Activated naive CD4-positive, alpha-beta T cell treated with anti-CD3 and anti-CD28 coated beads for 36 hours (primary cell): ENCODE measurements at regions not wholly inside any gene's neighbourhood (a gene's known extent, or its start where the extent isn't known, plus 50 kb on each side); places are given as distances from the start of the nearest gene placed in this dataset.

Experiments
- CTCF ChIA-PET: fragments of 350-600 bp; sonication (Branson Sonifier 250); formaldehyde crosslinking; loops from one replicate; lab custom pipeline; 2021; ENCODE audit warnings: antibody characterized with exemption; lab: Charles Lee
- DNase-seq: peaks from one replicate; pipeline ENCODE4 v3.0.0-alpha.2; 2020
- H3K27ac Mint-ChIP-seq: one replicate; pipeline ENCODE4 v1.8.0; 2021; ENCODE audit warnings: mild to moderate bottlenecking, mixed read lengths
- H3K27me3 Mint-ChIP-seq: one replicate; pipeline ENCODE4 v1.8.0; 2021; ENCODE audit warnings: low read depth, mixed read lengths
- H3K36me3 Mint-ChIP-seq: one replicate; pipeline ENCODE4 v1.8.0; 2021; ENCODE audit warnings: low read depth, mixed read lengths
- H3K4me1 Mint-ChIP-seq: one replicate; pipeline ENCODE4 v1.8.0; 2021; ENCODE audit warnings: low read depth, mixed read lengths
- H3K4me3 Mint-ChIP-seq: one replicate; pipeline ENCODE4 v1.8.0; 2021; ENCODE audit warnings: mild to moderate bottlenecking, moderate library complexity, mixed read lengths
- H3K9me3 Mint-ChIP-seq: one replicate; pipeline ENCODE4 v1.8.0; 2021; ENCODE audit warnings: mixed read lengths
- intact Hi-C: fragments of 100-400 bp; cut with micrococcal nuclease; formaldehyde crosslinking; loops from one replicate; pipeline ENCODE4 v1.15.1; 2023

DNA sequence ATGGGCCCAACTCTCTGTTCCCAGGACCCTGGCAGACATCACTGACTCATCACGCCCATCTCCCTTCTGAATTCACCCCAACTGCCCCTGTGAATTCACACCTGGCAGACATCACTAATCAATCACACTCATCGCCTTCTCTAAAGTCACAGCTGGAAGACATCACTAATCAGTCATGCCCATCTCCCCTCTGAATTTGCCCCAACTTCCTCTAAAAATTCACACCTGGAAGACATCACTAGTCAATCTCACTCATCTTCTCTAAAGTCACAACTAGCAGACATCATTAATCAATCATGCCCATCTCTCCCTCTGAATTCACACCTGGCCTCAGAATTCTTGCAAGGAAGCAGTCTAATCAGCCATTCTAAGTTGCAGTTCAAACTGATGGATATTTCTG lies 111.1 kb downstream of the FOXA2 start:
- Mint-ChIP-seq H3K27me3 (no peaks in the 10 kb centered on the region), H3K4me1 (no peaks in the 10 kb centered on the region), H3K36me3 (no peaks in the 10 kb centered on the region), H3K27ac (no peak overlapping the region), H3K4me3 (no peak overlapping the region), H3K9me3 (peaks cover 14% of the 10 kb centered on the region)
- intact Hi-C loops, result no loop called here
- CTCF ChIA-PET, result no interaction called here
- no peak for DNase-seq

DNA sequence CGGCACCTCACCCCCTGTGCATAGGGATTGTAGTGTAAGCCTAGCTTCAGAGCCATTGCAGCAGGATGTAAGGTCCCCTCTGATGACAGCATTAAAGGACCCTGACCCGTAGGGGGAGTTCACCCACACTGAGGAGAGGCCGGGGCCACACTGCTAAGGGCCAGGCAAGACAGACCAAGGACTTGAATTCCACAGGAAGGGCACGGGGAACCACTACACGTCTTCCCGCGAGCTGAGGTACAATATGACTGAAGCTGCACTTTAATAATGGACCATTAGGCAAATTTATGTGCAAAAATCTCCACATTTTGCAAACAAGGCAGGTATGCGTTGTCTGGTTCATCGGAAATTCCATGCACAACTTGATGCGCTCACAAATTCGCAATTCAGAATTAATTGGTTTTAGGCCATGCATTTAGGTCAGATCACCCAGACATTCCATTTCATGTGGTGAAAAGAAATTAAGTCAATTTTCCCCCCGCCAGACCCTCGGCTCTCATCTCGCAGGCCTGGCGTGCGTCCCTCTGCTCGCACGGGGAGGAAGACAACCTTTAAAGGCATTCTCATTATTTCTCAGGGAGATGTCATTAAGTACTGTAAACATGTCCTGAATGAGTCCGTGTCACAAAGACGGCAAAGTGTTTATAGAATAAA lies 111.8 kb downstream of the FOXA2 start:
- no peaks in the 10 kb centered on the region for H3K4me1 Mint-ChIP-seq
- peaks cover 10% of the 10 kb centered on the region for H3K9me3 Mint-ChIP-seq
- no peak for DNase-seq
- CTCF ChIA-PET, result no interaction called here
- no peak overlapping the region for H3K27ac Mint-ChIP-seq
- H3K27me3 Mint-ChIP-seq, result no peaks in the 10 kb centered on the region
- no peaks in the 10 kb centered on the region for H3K36me3 Mint-ChIP-seq
- intact Hi-C loops, result no loop called here
- H3K4me3 Mint-ChIP-seq, result no peak overlapping the region

GRCh38 chr20:22471156-22471836 lies 113.1 kb downstream of the FOXA2 start:
- Mint-ChIP-seq H3K27ac (no peak overlapping the region), H3K4me3 (no peak overlapping the region), H3K36me3 (no peaks in the 10 kb centered on the region), H3K27me3 (no peaks in the 10 kb centered on the region), H3K4me1 (no peaks in the 10 kb centered on the region), H3K9me3 (peaks cover 6% of the 10 kb centered on the region)
- CTCF ChIA-PET, result no interaction called here
- intact Hi-C loops, result no loop called here
- no peak for DNase-seq

- intact Hi-C loops, result no loop called here
- no peaks in the 10 kb centered on the region for H3K36me3 Mint-ChIP-seq
- CTCF ChIA-PET, result no interaction called here
- peaks cover 6% of the 10 kb centered on the region for H3K9me3 Mint-ChIP-seq
- H3K4me3 Mint-ChIP-seq, result no peak overlapping the region
- DNase-seq, result no peak
- H3K27ac Mint-ChIP-seq, result no peak overlapping the region
- H3K27me3 Mint-ChIP-seq, result no peaks in the 10 kb centered on the region
- no peaks in the 10 kb centered on the region for H3K4me1 Mint-ChIP-seq
These were observed 113.7 kb downstream of the FOXA2 start for GRCh38 chr20:22470620-22471026.

GRCh38 chr20:22466447-22467171 lies 117.8 kb downstream of the FOXA2 start:
- H3K4me1 Mint-ChIP-seq, result no peaks in the 10 kb centered on the region
- CTCF ChIA-PET, result no interaction called here
- H3K27me3 Mint-ChIP-seq, result no peaks in the 10 kb centered on the region
- no peak for DNase-seq
- intact Hi-C loops, result no loop called here
- no peak overlapping the region for H3K27ac Mint-ChIP-seq
- H3K36me3 Mint-ChIP-seq, result no peaks in the 10 kb centered on the region
- H3K9me3 Mint-ChIP-seq, result no peaks in the 10 kb centered on the region
- H3K4me3 Mint-ChIP-seq, result no peak overlapping the region

DNA sequence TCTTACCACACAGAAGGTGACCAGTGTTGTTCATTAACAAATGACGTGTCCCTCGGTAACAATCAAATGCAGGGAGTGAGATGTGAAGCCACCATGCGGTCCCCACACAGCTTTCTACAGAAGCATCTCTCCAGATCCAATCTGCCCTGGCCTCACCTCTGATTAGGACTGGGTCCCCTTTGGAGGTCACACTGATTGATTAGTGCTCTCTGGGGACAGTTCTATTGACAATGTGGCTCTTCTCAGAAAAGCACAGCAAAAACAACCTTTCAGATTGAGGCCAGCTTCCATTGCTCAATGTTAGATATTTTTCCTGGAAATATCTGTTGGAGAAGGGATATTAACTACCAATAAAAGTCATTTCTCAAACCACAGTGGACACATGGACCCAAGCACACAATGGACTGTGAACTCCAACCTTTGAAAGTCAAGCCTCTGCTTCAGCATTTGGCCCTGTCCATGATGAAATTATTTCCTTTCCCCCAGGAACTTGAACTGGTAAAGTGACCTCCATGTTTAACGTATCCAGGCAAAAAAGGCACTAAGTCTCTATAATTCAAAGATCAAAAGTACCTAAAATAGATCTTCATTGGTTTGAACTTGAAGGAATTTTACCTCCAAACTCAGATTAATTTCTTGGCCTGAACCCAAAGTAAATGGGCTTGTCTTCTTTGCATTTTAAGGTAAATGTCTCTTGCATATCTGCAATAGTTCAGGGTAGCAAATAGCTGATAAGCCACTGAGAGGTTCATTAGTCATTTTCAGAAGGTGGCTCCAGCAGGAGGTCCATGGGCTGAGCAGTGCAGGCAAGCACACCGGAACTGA lies 118.5 kb downstream of the FOXA2 start:
- intact Hi-C loops, result no loop called here
- Mint-ChIP-seq H3K9me3 (no peaks in the 10 kb centered on the region), H3K4me3 (no peak overlapping the region), H3K4me1 (no peaks in the 10 kb centered on the region), H3K27ac (no peak overlapping the region), H3K27me3 (no peaks in the 10 kb centered on the region), H3K36me3 (no peaks in the 10 kb centered on the region)
- no peak for DNase-seq
- CTCF ChIA-PET, result no interaction called here

GRCh38 chr20:22464312-22465003 lies 119.9 kb downstream of the FOXA2 start:
- Mint-ChIP-seq H3K27me3 (no peaks in the 10 kb centered on the region), H3K4me3 (no peak overlapping the region), H3K4me1 (no peaks in the 10 kb centered on the region), H3K9me3 (no peaks in the 10 kb centered on the region), H3K36me3 (no peaks in the 10 kb centered on the region), H3K27ac (no peak overlapping the region)
- CTCF ChIA-PET, result no interaction called here
- intact Hi-C loops, result no loop called here
- DNase-seq, result no peak

- no peak for DNase-seq
- CTCF ChIA-PET, result no interaction called here
- H3K36me3 Mint-ChIP-seq, result no peaks in the 10 kb centered on the region
- no peaks in the 10 kb centered on the region for H3K4me1 Mint-ChIP-seq
- no peaks in the 10 kb centered on the region for H3K9me3 Mint-ChIP-seq
- H3K27me3 Mint-ChIP-seq, result no peaks in the 10 kb centered on the region
- H3K4me3 Mint-ChIP-seq, result no peak overlapping the region
- H3K27ac Mint-ChIP-seq, result no peak overlapping the region
- intact Hi-C loops, result no loop called here
These were observed 121.1 kb downstream of the FOXA2 start for GRCh38 chr20:22462975-22463914.

DNA sequence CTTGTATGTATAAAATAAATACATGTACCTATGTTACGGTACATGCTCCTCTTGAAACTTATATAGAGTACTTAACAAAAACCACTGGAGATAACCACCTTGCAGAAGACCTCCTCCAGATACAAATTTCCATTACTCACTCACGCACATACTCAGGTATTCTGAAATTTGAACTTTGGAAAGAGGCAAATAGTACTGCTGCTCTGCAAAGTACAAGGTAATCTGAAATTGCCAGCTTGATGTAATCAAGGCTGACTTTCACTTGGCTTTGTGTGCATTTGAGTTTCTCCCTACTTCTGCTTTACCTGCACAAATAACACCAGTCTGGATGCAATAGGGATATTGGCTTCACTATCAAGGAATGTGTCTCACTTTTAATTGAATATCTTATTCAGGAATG lies 123.6 kb downstream of the FOXA2 start:
- Mint-ChIP-seq H3K4me3 (no peak overlapping the region), H3K4me1 (no peaks in the 10 kb centered on the region)

GRCh38 chr20:22460231-22460630 lies 124.1 kb downstream of the FOXA2 start:
- no peak overlapping the region for H3K27ac Mint-ChIP-seq
- H3K4me1 Mint-ChIP-seq, result no peaks in the 10 kb centered on the region
- intact Hi-C loops, result no loop called here
- H3K27me3 Mint-ChIP-seq, result no peaks in the 10 kb centered on the region
- CTCF ChIA-PET, result interaction anchor here (0.7 kb wide), 1 partner anchor 121 kb away, joined by 3 read pairs; no protein-coding TSS in a partner anchor
- DNase-seq, result no peak
- no peaks in the 10 kb centered on the region for H3K36me3 Mint-ChIP-seq
- no peaks in the 10 kb centered on the region for H3K9me3 Mint-ChIP-seq
- no peak overlapping the region for H3K4me3 Mint-ChIP-seq

More for the DNA sequence above, 123.6 kb downstream of the FOXA2 start:
- H3K27me3 Mint-ChIP-seq, result no peaks in the 10 kb centered on the region
- intact Hi-C loops, result no loop called here
- no peaks in the 10 kb centered on the region for H3K36me3 Mint-ChIP-seq
- DNase-seq, result no peak
- CTCF ChIA-PET, result no interaction called here
- H3K27ac Mint-ChIP-seq, result no peak overlapping the region
- no peaks in the 10 kb centered on the region for H3K9me3 Mint-ChIP-seq

- CTCF ChIA-PET, result interaction anchor here (0.7 kb wide), 1 partner anchor 121 kb away, joined by 3 read pairs; no protein-coding TSS in a partner anchor
- Mint-ChIP-seq H3K36me3 (no peaks in the 10 kb centered on the region), H3K4me1 (no peaks in the 10 kb centered on the region), H3K27ac (no peak overlapping the region), H3K4me3 (no peak overlapping the region), H3K9me3 (no peaks in the 10 kb centered on the region), H3K27me3 (no peaks in the 10 kb centered on the region)
- no peak for DNase-seq
- intact Hi-C loops, result no loop called here
These were observed 124.6 kb downstream of the FOXA2 start for GRCh38 chr20:22459754-22460153.
